Prostate gland (tissue), 2 donors: ENCODE measurements at regions not wholly inside any gene's neighbourhood (a gene's known extent, or its start where the extent isn't known, plus 50 kb on each side); places are given as distances from the start of the nearest gene placed in this dataset.

Experiments
- DNase-seq: peaks from one replicate; pipeline ENCODE4 v3.0.0-alpha.2; 2019; ENCODE audit warnings: low spot score
- H3K27ac ChIP-seq, 2 donors: fragments of 200-600 bp; sonication (generic); 2 replicates each; pipeline ENCODE4 v1.5.1; 2017 to 2019
- H3K27me3 ChIP-seq: fragments of 200-600 bp; sonication (generic); replicated peaks from 2 replicates; pipeline ENCODE4 v1.5.1; 2019; ENCODE audit not compliant: insufficient read depth
- H3K36me3 ChIP-seq, 2 donors: fragments of 200-600 bp; sonication (generic); 1 replicate in 1 of 2; 2 replicates in 1 of 2; pipeline versions ENCODE4 v1.5.1 to v1.8.1; 2017 to 2019
- H3K4me1 ChIP-seq: fragments of 200-600 bp; sonication (generic); replicated peaks from 2 replicates; pipeline ENCODE4 v1.5.1; 2019
- H3K4me3 ChIP-seq, 2 donors: fragments of 200-600 bp; sonication (generic); 2 replicates each; pipeline ENCODE4 v1.5.1; 2017 to 2019
- H3K9me3 ChIP-seq: fragments of 200-600 bp; sonication (generic); 2 replicates; pipeline ENCODE4 v1.5.1; 2017
- CTCF ChIP-seq, 4 experiments: fragments of 200-600 bp in 2 of 4; fragments of 450-650 bp in 2 of 4; sonication (generic) in 2 of 4; IDR thresholded peaks; 1 replicate in 3 of 4; 2 replicates in 1 of 4; pipeline ENCODE4 v1.5.1; 2016 to 2019; ENCODE audit warnings: antibody characterized with exemption in 4 of 4, mild to moderate bottlenecking in 2 of 4, moderate library complexity in 2 of 4
- POLR2A ChIP-seq: fragments of 450-650 bp; IDR thresholded peaks from one replicate; pipeline ENCODE4 v1.6.1; 2016; ENCODE audit warnings: antibody characterized with exemption, mild to moderate bottlenecking
- POLR2AphosphoS5 ChIP-seq: sonication (generic); formaldehyde crosslinking; IDR thresholded peaks from one replicate; pipeline ENCODE4 v1.6.1; 2017; ENCODE audit warnings: antibody characterized with exemption
- WGBS: methylation state at CpG from one replicate; pipeline ENCODE4 v1.1.5; 2018; 5-methylcytosine and 5-hydroxymethylcytosine counted together
- intact Hi-C: fragments of 100-400 bp; cut with DNase I; formaldehyde crosslinking; loops from one replicate; pipeline ENCODE4 v1.14.2; 2022

GRCh38 chr6:18961566-18961965 lies 574.4 kb downstream of the RNF144B start:
- Histone ChIP-seq H3K9me3 (no peaks in the 10 kb centered on the region), H3K4me3 (no peak overlapping the region), H3K27me3 (no peaks in the 10 kb centered on the region), H3K36me3 (no peaks in the 10 kb centered on the region), H3K27ac (no peak overlapping the region), H3K4me1 (no peaks in the 10 kb centered on the region)
- TF ChIP-seq POLR2AphosphoS5 = no peak
- no peak for TF ChIP-seq CTCF (IDR thresholded peaks at IDR 0.05)
- TF ChIP-seq POLR2A = no peak
- WGBS = 27% methylated on average over 2 of the region's 2 CpGs
- DNase-seq = no peak
- intact Hi-C loops = no loop called here

GRCh38 chr6:18962361-18962905 lies 575.3 kb downstream of the RNF144B start:
- intact Hi-C loops = no loop called here
- Histone ChIP-seq H3K4me3 (no peak overlapping the region), H3K27ac (no peak overlapping the region), H3K9me3 (no peaks in the 10 kb centered on the region), H3K27me3 (no peaks in the 10 kb centered on the region), H3K4me1 (no peaks in the 10 kb centered on the region), H3K36me3 (no peaks in the 10 kb centered on the region)
- DNase-seq = no peak
- TF ChIP-seq POLR2A (no peak), CTCF (IDR thresholded peaks at IDR 0.05) (no peak), POLR2AphosphoS5 (no peak)
- 53% methylated on average over 4 of the region's 4 CpGs for WGBS

- 97% methylated on average over 3 of the region's 3 CpGs for WGBS
- no peak for DNase-seq
- no peaks in the 10 kb centered on the region for H3K27me3 ChIP-seq
These were observed 576.3 kb downstream of the RNF144B start for GRCh38 chr6:18963439-18963838.

GRCh38 chr6:18973251-18973650 lies 586.1 kb downstream of the RNF144B start:
- Histone ChIP-seq H3K9me3 (no peaks in the 10 kb centered on the region), H3K36me3 (no peaks in the 10 kb centered on the region), H3K27ac (no peak overlapping the region), H3K27me3 (no peaks in the 10 kb centered on the region), H3K4me1 (no peaks in the 10 kb centered on the region), H3K4me3 (no peak overlapping the region)
- intact Hi-C loops = no loop called here
- TF ChIP-seq POLR2A = no peak
- no peak for DNase-seq
- WGBS = 48% methylated on average over 3 of the region's 3 CpGs

More at GRCh38 chr6:18963439-18963838, 576.3 kb downstream of the RNF144B start:
- Histone ChIP-seq H3K36me3 (no peaks in the 10 kb centered on the region), H3K27ac (no peak overlapping the region), H3K9me3 (no peaks in the 10 kb centered on the region), H3K4me3 (no peak overlapping the region), H3K4me1 (no peaks in the 10 kb centered on the region)
- TF ChIP-seq CTCF (IDR thresholded peaks at IDR 0.05) (no peak), POLR2A (no peak)
- intact Hi-C loops = no loop called here

- H3K27me3 ChIP-seq = no peaks in the 10 kb centered on the region
- intact Hi-C loops = no loop called here
- TF ChIP-seq CTCF (IDR thresholded peaks at IDR 0.05) (no peak), POLR2A (no peak), POLR2AphosphoS5 (no peak)
- DNase-seq = no peak
- H3K27ac ChIP-seq = no peak overlapping the region
- no peaks in the 10 kb centered on the region for H3K9me3 ChIP-seq
- H3K4me1 ChIP-seq = no peaks in the 10 kb centered on the region
- WGBS = 98% methylated on average over 2 of the region's 2 CpGs
- H3K36me3 ChIP-seq = no peaks in the 10 kb centered on the region
- no peak overlapping the region for H3K4me3 ChIP-seq
These were observed 588.9 kb downstream of the RNF144B start for GRCh38 chr6:18976091-18976490.
